Colonic mucosa (tissue), 4 donors: ENCODE measurements at regions not wholly inside any gene's neighbourhood (a gene's known extent, or its start where the extent isn't known, plus 50 kb on each side); places are given as distances from the start of the nearest gene placed in this dataset.

ENCODE experiments used
- DNase-seq: peaks from one replicate; pipeline ENCODE4 v3.0.0-alpha.2; 2020
- H3K27ac ChIP-seq: fragments of 200-600 bp; one replicate; pipeline ENCODE4 v1.8.0; 2021
- H3K27me3 ChIP-seq: fragments of 200-600 bp; one replicate; pipeline ENCODE4 v1.8.0; 2021
- H3K36me3 ChIP-seq: fragments of 200-600 bp; one replicate; pipeline ENCODE4 v1.8.0; 2021
- H3K4me1 ChIP-seq: fragments of 200-600 bp; one replicate; pipeline ENCODE4 v1.8.0; 2021; ENCODE audit warnings: mild to moderate bottlenecking
- H3K4me3 ChIP-seq: fragments of 200-600 bp; one replicate; pipeline ENCODE4 v1.8.0; 2021
- H3K9ac ChIP-seq, 2 donors: one replicate each; pipeline ENCODE4 v1.7.0; 2013; ENCODE audit warnings: control low read depth in 2 of 2, low read depth in 2 of 2, low read length in 2 of 2
- H3K9me3 ChIP-seq: fragments of 200-600 bp; one replicate; pipeline ENCODE4 v1.8.0; 2021
- intact Hi-C: fragments of 100-400 bp; cut with DNase I; formaldehyde crosslinking; loops from one replicate; pipeline ENCODE4 v1.14.1; 2022
- TF ChIP-seq, protein P1 (sequence below): fragments of 200-600 bp; IDR thresholded peaks from one replicate; pipeline ENCODE4 v1.8.0; 2022; ENCODE audit warnings: antibody characterized with exemption, mild to moderate bottlenecking
- donor health status: healthy.
- donor health status: DM: no; HTN: no; CAD: no.
- donor health status: DM: no; HTN: no; CAD: no.

DNA sequence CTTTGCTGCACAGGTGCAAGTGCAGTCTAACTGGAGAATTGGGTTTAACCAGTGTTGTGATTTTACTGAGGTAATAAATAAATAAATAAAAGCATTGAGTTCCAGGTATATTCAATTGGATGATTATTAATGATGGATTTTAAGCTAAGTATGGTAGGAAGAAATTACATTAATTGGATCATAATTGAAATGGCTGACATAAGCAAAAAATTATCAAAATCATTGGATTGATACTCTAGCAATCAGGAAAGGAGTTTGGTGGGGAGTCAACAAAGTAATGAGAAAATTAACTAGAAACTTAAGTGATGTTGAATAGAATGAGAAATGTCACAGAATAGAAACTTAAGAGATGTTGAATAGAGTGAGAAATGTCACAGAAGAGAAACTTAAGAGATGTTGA, 981.9 kb downstream of the SI start:
- Histone ChIP-seq H3K4me1 (no peaks in the 10 kb centered on the region), H3K27me3 (no peaks in the 10 kb centered on the region), H3K9me3 (no peaks in the 10 kb centered on the region), H3K9ac (no peak overlapping the region), H3K4me3 (no peak overlapping the region), H3K27ac (no peak overlapping the region), H3K36me3 (no peaks in the 10 kb centered on the region)
- TF ChIP-seq, protein P1, sequence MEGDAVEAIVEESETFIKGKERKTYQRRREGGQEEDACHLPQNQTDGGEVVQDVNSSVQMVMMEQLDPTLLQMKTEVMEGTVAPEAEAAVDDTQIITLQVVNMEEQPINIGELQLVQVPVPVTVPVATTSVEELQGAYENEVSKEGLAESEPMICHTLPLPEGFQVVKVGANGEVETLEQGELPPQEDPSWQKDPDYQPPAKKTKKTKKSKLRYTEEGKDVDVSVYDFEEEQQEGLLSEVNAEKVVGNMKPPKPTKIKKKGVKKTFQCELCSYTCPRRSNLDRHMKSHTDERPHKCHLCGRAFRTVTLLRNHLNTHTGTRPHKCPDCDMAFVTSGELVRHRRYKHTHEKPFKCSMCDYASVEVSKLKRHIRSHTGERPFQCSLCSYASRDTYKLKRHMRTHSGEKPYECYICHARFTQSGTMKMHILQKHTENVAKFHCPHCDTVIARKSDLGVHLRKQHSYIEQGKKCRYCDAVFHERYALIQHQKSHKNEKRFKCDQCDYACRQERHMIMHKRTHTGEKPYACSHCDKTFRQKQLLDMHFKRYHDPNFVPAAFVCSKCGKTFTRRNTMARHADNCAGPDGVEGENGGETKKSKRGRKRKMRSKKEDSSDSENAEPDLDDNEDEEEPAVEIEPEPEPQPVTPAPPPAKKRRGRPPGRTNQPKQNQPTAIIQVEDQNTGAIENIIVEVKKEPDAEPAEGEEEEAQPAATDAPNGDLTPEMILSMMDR, result no peak
- intact Hi-C loops, result no loop called here
- no peak for DNase-seq

DNA sequence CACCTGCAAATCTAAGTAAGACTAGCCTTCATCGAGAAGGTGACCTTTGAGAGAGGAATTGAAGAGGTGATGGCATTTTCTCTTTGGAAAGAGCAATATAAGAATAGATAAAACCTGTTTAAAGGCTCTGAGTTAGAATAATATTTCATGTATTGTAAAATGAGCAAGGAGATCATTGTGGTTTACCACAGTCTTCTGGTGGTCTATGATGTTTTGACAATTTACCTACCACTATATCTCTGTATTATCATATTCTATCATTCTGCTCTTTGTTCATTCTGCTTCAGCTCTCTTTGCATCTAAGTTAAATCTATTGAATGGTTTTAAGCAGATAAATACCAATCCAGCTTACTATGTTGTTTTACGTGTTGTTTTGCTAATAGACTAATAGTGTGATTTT, 982.3 kb downstream of the SI start:
- no peak for DNase-seq
- H3K4me3 ChIP-seq, result no peak overlapping the region
- no peaks in the 10 kb centered on the region for H3K9me3 ChIP-seq
- H3K4me1 ChIP-seq, result no peaks in the 10 kb centered on the region
- no peak overlapping the region for H3K9ac ChIP-seq
- H3K27me3 ChIP-seq, result no peaks in the 10 kb centered on the region
- TF ChIP-seq, protein P1, result no peak
- no peak overlapping the region for H3K27ac ChIP-seq
- intact Hi-C loops, result no loop called here
- no peaks in the 10 kb centered on the region for H3K36me3 ChIP-seq

DNA sequence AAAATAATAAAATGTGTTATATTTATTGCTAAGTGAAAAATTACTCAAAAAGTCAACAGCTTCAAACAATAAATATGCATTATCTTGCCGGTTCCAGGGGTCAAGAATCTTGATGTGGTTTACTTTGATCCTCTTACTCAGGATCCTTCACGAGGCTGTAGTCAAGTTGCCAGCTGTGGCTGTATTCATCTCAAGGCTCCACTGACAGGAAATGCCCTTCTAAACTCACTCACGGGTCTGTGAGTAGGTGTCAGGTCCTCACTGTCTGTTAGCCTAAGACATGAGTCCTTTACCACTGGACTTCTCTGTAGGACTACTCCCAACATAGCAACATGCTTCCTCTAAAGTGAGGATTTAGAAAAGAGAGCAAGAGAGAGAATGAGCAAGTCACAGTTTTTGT, 983.0 kb downstream of the SI start:
- DNase-seq, result no peak
- intact Hi-C loops, result no loop called here

DNA sequence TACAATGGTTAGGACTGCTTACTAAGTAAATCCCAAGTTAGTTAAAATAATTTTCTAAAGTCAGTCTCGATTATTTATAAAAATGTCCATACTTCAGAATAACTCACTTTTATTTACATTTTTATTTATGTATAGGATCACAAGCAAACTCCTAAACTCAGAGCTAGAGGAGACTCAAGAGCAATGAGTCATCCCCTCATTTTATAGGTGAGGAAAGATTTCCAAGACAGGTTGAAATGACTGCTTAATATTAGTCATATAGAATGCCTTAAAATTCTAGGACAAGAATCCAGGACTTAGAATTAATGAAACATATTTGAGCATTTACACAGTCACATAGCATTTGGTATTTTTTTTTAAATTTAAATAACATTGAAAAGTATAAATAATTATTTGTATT, 983.8 kb downstream of the SI start:
- H3K4me1 ChIP-seq, result no peaks in the 10 kb centered on the region
- no peak overlapping the region for H3K27ac ChIP-seq
- H3K36me3 ChIP-seq, result no peaks in the 10 kb centered on the region
- intact Hi-C loops, result no loop called here
- H3K27me3 ChIP-seq, result no peaks in the 10 kb centered on the region
- DNase-seq, result no peak
- H3K9me3 ChIP-seq, result no peaks in the 10 kb centered on the region
- TF ChIP-seq, protein P1, result no peak
- no peak overlapping the region for H3K4me3 ChIP-seq
- H3K9ac ChIP-seq, result no peak overlapping the region

More for the DNA sequence above, 983.0 kb downstream of the SI start:
- no peak overlapping the region for H3K27ac ChIP-seq
- no peaks in the 10 kb centered on the region for H3K9me3 ChIP-seq
- no peaks in the 10 kb centered on the region for H3K27me3 ChIP-seq
- no peaks in the 10 kb centered on the region for H3K4me1 ChIP-seq
- no peaks in the 10 kb centered on the region for H3K36me3 ChIP-seq
- TF ChIP-seq, protein P1, result no peak
- H3K4me3 ChIP-seq, result no peak overlapping the region
- H3K9ac ChIP-seq, result no peak overlapping the region

DNA sequence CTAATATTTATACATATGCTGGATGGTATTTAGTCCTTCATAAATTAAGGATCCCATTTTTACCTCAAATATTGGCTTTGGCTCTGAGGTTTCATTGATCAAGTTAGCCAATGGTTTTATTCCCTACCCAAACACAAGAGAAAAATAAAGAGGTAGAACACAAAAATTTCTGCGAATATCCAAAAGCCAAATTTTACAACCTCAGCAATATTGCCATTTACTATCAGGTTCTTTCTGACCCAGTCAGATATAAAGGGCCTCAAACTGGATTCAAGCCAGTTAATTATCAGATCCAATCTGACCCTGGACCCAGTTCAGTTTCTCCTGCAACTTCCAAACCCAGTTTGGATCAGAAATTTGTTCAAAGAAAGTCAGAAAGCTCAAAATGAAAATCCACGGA, 998.1 kb downstream of the SI start:
- Histone ChIP-seq H3K4me1 (no peaks in the 10 kb centered on the region), H3K4me3 (no peak overlapping the region), H3K27me3 (no peaks in the 10 kb centered on the region), H3K36me3 (no peaks in the 10 kb centered on the region), H3K9ac (no peak overlapping the region), H3K27ac (no peak overlapping the region), H3K9me3 (no peaks in the 10 kb centered on the region)
- DNase-seq, result no peak
- intact Hi-C loops, result no loop called here
- TF ChIP-seq, protein P1, result no peak

DNA sequence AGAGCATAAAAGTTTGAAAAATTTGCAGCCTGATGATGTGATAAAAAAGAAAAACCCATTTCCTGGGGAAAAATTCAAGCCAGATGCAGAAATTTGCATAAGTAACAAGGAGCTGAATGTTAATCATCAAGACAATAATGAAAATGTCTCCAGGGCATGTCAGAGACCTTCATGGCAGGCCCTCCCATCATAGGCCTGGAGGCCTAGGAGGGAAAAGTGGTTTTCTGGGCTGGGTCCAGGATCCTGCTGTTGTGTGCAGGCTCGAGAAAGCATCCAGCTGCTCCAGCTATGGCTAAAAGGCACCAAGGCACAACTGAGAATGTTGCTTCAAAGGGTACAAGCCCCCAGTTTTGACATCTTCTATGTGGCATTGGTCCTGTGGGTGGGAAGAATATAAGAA, 1014.0 kb downstream of the SI start:
- H3K36me3 ChIP-seq, result no peaks in the 10 kb centered on the region
- H3K9me3 ChIP-seq, result no peaks in the 10 kb centered on the region
- TF ChIP-seq, protein P1, result no peak
- no peak overlapping the region for H3K9ac ChIP-seq
- intact Hi-C loops, result no loop called here
- H3K4me3 ChIP-seq, result no peak overlapping the region
- no peak for DNase-seq
- no peaks in the 10 kb centered on the region for H3K27me3 ChIP-seq
- no peak overlapping the region for H3K27ac ChIP-seq
- H3K4me1 ChIP-seq, result no peaks in the 10 kb centered on the region
